Skin epidermis (tissue), 12 donors: ENCODE measurements at regions not wholly inside any gene's neighbourhood (a gene's known extent, or its start where the extent isn't known, plus 50 kb on each side); places are given as distances from the start of the nearest gene placed in this dataset.
"Not testable (repeated sequence)": the region's sequence is repeated elsewhere in the genome, so short reads cannot be mapped to it uniquely, and the experiment has no call there.

Experiments
- H3K27ac ChIP-seq, 21 experiments: fragments of 200-600 bp; sonication (generic) in 11 of 21; one replicate each; pipeline ENCODE4 v1.5.0; 2020; ENCODE audit warnings: mild to moderate bottlenecking in 3 of 21, inconsistent platforms in 2 of 21, moderate library complexity in 2 of 21
- H3K4me3 ChIP-seq, 7 experiments: fragments of 200-600 bp; sonication (generic) in 2 of 7; one replicate each; pipeline ENCODE4 v1.5.0; 2020; ENCODE audit warnings: inconsistent platforms in 2 of 7, mild to moderate bottlenecking in 2 of 7, moderate library complexity in 1 of 7

- Histone ChIP-seq H3K27ac (no peak overlapping the region), H3K4me3 (no peak overlapping the region)
Measured at GRCh38 chr11:71383461-71383860, 64.7 kb downstream of the DHCR7 start.

- Histone ChIP-seq H3K4me3 (no peak overlapping the region), H3K27ac (no peak overlapping the region)
Measured at GRCh38 chr11:71381781-71382505, 66.2 kb downstream of the DHCR7 start.

GRCh38 chr11:71379701-71380100, 68.5 kb downstream of the DHCR7 start:
- no peak overlapping the region for H3K4me3 ChIP-seq
- no peak overlapping the region for H3K27ac ChIP-seq

- Histone ChIP-seq H3K27ac (no peak overlapping the region), H3K4me3 (no peak overlapping the region)
Measured at GRCh38 chr11:71373791-71374454, 74.3 kb downstream of the DHCR7 start.

- Histone ChIP-seq H3K4me3 (no peak overlapping the region), H3K27ac (no peak overlapping the region)
Measured at GRCh38 chr11:71372693-71373657, 75.2 kb downstream of the DHCR7 start.

DNA sequence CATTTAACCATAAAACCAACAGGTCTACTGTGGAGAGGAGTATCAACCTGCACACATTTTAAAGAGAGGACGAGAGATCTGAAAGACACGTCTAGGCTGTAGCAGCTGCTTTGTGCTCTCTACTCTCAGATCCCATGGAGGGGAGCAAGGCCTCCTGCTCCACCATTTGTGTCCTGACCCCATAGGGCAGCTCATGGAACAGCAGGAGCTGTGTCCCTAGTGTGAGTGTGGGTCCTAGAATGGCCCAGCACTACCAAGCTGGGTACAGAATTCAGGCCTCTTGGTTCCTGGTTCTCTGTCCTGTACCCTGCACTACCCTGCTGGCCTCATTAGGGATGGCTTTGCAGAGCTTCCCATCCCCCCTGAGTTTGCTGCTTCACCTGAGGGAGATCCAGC, 76.5 kb downstream of the DHCR7 start:
- Histone ChIP-seq H3K27ac (no peak overlapping the region), H3K4me3 (no peak overlapping the region)

DNA sequence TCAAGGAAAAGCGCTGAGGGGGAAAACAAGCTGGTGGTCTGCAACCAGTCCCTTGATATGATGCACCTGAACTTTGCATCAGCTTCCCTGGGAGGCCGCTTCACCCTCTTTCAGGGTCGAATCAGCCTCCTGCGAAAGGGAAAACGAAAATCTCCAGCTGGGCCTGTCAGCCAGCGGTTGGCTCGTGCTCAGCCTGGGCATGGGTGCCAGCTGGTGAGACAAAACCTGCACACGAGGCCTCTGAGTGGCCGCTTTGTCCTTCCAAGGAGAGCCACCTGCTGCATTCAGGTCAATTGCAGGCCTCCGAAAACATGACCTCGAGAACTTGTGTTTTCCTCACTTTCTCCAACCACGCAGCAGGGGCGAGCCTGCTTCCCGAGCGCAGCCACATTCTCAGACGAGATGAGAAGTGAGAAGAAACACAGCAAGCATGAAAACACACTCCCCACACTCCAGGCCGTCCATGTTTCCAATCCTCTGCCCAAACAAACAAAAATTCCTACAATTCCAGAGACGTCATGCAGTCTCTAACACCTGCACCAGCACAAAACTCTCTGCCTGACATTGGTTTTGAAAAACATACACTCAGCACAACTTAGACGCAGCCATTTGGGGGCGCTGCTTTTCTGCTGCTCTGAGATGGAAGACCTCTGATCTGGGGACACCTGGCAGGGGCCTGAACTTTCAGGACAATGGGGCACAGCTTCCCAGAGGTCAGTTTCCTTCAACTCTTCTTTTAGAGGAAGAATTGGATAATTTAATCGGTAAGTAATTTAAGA, 77.1 kb downstream of the DHCR7 start:
- Histone ChIP-seq H3K4me3 (no peak overlapping the region), H3K27ac (no peak overlapping the region)

GRCh38 chr11:71370020-71370747, 78.0 kb downstream of the DHCR7 start:
- no peak overlapping the region for H3K27ac ChIP-seq
- H3K4me3 ChIP-seq, result no peak overlapping the region

DNA sequence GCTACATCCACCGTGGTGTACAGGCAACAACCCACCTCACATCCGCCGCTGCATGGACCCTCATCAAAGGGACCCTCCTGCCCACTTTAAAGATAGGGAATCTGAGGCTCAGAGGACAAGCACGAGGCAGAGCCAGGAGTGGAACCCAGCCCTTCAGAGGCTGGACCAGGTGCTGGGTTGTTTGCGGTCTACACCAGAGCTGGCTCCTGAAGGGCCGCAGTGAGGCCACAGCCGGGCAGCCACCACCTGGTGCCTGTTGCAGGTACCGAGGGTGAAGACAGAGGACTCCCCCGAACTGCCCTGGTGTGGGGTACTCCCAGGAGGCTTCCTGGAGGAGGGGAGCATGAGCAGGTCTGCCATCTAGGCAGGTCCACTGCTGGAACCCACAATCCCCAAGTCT, 78.8 kb downstream of the DHCR7 start:
- H3K4me3 ChIP-seq, result no peak overlapping the region
- H3K27ac ChIP-seq, result no peak overlapping the region

DNA sequence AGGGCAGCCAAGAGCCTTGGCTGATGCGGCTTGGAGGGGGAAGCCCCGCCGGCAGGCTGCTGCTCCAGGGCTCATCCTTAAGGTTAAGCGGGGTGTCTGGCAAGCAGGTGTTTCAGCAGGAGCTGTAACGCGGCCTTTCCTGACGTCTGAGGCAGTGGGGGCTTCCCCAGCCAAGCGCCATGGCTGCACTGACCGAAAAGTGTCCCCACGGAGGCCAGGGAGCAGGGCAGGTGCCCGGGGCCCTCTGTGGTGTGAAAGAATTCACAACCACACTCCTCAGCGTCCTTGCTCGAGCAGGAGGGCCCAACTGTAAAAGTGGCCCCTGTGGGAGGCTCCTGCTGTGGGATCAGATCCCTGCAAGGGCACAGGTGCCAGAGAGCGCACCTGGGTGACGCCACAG, 79.2 kb downstream of the DHCR7 start:
- Histone ChIP-seq H3K27ac (no peak overlapping the region), H3K4me3 (no peak overlapping the region)

DNA sequence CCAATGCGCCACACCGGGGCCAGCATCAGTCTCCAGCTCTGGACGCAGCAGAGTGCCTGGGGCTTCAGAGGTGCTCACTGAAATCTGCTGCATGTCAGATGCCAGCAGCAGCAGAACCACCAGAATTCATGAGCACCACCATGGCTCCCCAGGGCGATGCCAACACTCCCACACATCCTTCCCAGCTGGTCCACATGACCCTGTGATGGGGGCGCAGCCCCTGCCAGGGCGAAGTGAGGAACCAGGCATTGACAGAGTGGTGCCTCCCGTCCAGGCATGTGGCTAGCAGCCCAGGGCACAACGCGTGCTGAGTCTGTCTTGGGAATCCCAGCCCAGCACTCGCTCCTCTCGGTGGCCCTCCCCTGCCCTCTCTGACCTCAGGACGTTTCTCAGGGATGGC, 80.4 kb downstream of the DHCR7 start:
- Histone ChIP-seq H3K27ac (no peak overlapping the region), H3K4me3 (no peak overlapping the region)

DNA sequence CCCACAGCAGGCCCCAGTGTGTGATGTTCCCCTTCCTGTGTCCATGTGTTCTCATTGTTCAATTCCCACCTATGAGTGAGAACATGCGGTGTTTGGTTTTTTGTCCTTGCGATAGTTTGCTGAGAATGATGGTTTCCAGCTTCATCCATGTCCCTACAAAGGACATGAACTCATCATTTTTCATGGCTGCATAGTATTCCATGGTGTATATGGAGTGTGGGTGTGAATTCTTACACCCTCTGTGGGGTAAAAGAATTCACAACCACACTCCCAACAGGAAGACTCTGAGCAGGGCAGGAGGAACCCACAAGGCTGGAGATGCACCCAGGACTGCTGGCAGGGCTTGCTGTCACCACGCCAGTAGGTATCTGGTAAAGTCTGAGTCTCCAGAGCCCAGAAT, 80.9 kb downstream of the DHCR7 start:
- H3K4me3 ChIP-seq, H3K27ac ChIP-seq: not testable (repeated sequence)

DNA sequence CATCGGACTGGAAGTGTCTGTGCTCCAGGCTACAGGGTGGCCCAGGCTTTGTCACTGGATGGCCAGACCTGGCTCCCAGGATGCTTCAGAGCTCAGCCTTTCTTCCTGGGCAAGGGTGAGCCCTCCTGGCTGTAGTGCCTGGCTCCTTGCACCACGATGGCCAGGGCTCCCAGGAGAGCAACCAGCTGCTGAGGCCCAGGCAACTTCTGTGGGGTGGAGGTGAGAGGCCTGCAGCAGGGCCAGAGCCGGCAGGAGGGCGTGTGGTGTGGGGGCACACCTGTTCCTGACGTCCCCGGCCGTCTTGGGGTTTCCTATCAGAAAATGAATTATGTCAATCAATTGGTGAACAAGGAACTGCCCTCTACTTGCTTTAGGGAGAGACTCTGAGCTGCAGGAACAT, 82.1 kb downstream of the DHCR7 start:
- Histone ChIP-seq H3K27ac (no peak overlapping the region), H3K4me3 (no peak overlapping the region)

GRCh38 chr11:71365626-71366025, 82.6 kb downstream of the DHCR7 start:
- Histone ChIP-seq H3K4me3 (no peak overlapping the region), H3K27ac (no peak overlapping the region)

DNA sequence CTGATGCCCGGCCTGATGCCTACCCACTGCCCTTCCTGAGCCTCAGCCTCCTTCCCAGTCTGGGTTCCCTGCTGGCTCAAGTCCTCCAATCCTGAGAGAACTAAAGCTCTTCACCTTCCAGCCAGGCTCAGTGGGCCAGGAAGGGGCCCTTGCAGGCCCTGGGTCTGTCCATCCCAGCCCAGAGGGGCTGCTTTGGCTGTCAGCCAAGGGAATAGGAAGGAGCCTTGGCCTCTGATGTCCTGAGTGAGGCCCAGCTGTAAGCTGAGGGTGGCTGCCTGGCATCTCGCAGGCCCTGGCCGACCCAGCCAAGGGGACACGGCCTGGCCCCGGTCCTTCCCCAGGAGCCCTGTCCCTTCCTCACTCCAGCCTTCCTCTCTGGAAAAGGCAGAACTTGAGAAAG, 83.4 kb downstream of the DHCR7 start:
- H3K27ac ChIP-seq, result no peak overlapping the region
- no peak overlapping the region for H3K4me3 ChIP-seq

DNA sequence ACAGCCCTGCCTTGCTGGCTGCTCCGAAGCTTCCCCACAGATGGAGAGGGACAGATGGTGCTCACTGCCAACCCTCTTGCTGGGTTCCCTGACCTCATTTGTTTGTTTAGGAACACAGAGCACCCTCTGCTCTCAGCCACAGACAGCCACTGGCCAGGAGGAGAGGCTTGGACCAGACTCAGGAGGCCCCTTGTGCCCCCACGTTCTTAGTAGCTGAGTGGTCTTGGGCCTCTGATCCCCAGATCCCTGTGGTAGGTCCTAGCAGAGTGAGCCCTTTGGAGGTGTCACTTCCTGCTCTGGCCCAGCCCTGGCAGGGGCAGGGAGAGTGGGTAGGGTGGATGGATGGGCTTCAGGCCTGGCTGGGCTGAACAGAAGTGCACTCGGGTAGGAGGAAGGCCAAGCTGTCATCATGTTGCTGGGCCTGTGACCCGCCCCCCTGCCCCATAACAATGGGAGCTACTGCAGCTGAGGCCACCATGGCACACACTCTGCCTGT, 84.0 kb downstream of the DHCR7 start:
- no peak overlapping the region for H3K4me3 ChIP-seq
- H3K27ac ChIP-seq, result no peak overlapping the region

- Histone ChIP-seq H3K27ac (no peak overlapping the region), H3K4me3 (no peak overlapping the region)
Measured at GRCh38 chr11:71363721-71364120, 84.5 kb downstream of the DHCR7 start.

DNA sequence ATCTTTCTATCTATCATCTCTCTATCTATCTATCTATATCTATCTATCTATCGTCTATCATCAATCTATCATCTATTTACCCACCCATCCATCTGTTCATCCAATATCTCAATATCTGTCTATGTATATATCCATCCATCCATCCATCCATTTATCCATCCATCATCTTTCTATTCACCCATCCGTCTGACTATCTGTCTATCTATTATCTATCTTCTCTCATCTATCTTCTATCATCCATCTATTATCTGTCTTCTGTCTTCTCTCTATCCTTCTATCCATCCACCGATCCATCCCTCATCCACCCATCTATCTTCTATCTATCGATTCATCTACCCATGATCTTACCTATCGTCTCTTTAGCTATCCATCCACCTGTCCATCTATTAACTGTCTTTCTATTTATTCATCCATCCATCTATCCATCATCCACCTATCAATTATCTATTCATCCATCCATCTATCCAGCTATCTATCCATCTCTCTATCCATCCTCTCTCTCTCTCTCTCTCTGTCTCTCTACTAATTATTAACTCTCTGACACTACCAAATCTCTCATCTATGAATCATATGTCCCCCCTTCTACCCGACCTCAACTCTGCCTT, 89.1 kb downstream of the DHCR7 start:
- H3K27ac ChIP-seq, result no peak overlapping the region
- H3K4me3 ChIP-seq, result no peak overlapping the region
